ENCODE measurements at regions not wholly inside any gene's neighbourhood (a gene's known extent, or its start where the extent isn't known, plus 50 kb on each side); places are given as distances from the start of the nearest gene placed in this dataset.

- DNase-seq (ENCODE audit: low read depth) = no peak
Measured at GRCh38 chr15:61742591-61742990, 317.7 kb downstream of the VPS13C start.

GRCh38 chr15:61736790-61737189, 323.5 kb downstream of the VPS13C start:
- DNase-seq (ENCODE audit: low read depth) = no peak

DNA sequence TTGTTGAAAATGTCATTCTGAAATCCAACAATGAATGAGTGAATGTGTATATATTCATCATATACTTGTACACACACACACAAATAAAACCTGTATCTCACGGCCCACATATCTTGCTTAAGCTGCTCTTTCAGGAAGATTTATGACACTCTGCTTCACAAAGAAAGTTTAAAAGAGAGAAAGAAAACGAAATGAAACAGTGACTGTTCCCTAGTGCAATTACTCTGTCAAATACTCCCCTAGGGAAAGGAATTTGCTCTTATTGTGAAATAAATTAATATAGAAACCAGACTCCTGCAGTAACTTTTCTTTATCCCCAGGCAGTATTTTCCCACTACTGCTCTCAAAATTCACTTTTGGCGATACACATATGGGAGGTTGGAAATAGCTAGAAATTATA, 329.1 kb downstream of the VPS13C start:
- DNase-seq (ENCODE audit: low read depth) = no peak

DNA sequence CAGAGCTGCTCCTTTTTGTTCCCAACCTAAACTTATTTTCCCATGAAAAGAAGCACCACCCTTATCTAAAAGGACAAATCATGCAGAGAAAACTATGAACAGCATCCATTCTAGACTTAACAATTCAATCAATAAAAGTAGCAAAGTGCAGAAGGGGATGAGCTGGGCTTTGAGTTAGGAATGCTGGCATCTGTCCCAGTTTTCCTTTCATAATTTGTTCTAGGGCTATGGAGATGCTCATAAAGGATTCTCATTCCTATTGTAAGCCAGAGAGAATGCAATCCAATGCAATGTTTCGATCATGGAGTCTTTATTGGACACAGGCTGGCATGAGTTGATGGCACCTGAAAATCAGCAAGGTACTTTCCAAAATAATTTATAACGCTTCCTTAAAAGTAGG, 330.6 kb downstream of the VPS13C start:
- no peak for DNase-seq (ENCODE audit: low read depth)

DNA sequence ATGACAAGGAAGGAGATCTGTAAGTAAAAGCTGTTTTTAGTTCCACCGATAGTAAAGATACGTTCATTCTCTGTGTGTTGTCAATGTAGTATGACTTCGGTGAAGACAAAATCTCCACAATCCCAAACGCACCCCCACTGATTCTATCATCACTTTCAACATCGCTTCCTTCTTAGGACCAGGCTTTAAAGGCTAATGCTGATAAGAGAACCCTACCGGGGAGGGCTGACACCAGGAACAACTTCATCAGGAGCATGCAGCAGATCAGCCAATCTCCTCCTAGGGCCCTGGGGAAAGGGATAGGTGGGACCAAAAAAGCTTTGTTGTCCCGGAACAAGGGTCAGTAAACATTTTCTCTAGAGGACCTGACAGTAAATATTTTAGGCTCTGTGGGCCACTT, 334.1 kb downstream of the VPS13C start:
- DNase-seq (ENCODE audit: low read depth) = no peak

GRCh38 chr15:61725251-61725650, 335.0 kb downstream of the VPS13C start:
- DNase-seq (ENCODE audit: low read depth) = no peak

DNA sequence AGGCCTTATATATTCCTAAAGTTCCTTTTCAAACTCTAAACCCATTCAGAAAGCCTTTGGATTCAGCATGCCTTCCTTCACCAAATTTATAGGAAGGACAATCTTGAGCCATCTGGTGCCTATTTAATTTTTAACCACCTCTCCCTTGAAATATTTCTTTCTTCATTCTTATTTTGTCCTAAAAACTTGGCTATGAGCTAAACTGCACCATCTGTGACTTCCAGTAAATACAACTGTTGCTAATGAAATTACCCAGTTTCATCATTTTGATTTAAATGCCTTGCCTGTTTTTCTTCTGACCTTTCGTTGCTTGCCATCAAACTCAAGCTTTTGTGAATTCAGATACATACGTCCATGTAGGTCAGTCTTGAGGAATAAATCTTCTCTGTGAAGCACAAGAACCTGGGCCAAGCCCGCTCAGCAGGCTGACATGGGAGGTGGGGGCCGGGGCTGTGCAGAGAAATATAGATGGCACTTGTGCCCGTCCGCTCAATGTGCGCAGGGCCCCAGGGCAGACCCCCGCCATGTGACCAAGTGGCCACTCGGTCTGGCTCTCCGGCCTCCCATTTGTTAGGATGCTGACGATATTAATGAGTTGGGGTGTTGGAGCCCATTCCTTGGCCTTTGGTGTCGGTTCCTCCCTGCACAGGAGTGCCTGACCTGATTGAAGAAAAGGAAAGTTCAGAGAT, 335.9 kb downstream of the VPS13C start:
- no peak for DNase-seq (ENCODE audit: low read depth)

DNA sequence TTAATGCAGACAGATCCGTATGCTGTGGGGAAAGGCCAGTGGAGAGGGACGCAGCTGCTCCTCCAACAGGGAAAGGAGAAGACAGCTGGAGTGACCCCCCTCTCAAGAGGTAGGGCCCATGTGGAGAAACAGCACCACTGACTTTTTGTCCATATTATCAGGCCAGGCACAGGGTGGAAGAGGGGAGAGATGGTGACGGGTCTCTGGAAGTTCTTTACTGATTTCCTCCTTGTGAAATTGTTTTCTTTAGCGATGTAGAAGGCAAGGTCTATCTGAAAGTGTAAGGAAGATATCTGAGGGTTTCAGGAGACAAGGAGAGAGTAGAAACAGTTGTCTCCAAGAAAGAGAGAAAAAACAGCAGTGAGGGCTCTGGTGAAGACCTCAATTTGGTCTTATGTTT, 338.8 kb downstream of the VPS13C start:
- DNase-seq (ENCODE audit: low read depth) = no peak

GRCh38 chr15:61720197-61720704, 340.0 kb downstream of the VPS13C start:
- no peak for DNase-seq (ENCODE audit: low read depth)

- no peak for DNase-seq (ENCODE audit: low read depth)
Measured at GRCh38 chr15:61715082-61715481, 345.2 kb downstream of the VPS13C start.

DNA sequence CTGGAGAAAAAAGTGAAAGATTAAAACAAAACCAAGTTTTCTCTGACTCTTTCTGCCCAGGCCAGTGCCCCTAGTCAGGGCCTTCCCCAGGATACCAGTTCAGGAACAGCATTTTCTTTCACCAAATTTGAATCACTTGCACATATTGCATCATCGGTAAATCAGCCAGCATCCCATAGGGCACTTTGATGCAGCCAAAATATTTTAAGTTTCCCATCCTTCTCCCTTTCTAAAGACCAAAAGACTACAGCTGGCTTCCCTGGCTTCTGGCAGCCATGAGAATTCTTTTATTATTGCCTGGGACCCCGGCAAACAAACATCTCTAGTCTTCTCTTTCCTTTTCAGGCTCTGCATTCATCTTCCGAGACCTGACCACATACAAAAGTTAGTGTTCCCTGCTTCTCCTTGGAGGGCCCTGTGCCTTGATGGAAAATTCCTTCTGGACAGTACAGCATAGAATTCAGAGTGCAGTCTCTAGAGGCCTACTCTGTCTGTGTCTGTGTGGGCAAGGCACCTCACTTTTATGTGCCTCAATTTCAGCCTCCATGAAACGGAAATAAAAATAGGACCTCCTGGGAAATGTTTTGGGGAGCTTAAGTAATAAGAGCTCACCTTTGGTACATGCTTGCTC, 348.0 kb downstream of the VPS13C start:
- DNase-seq (ENCODE audit: low read depth) = no peak

GRCh38 chr15:61702224-61703020, 357.8 kb downstream of the VPS13C start:
- no peak for DNase-seq (ENCODE audit: low read depth)

DNA sequence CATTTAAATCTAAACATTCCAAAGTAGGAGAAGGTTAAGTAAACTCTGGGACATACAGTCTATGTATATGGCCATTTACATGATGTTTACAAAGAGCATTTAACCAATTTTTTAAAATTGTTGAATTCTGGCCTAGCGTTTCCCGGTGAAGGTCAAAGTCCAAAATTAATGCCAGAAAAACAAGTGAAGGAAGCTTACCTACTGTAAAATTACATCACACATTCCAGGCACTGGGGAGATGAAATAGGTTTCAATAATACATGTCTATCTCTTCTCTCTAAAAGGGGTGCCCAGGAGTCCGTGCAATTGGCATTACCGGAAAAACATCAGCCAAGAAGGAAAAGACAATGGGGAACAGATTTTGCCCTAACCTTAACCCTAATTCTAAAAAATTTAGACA, 358.8 kb downstream of the VPS13C start:
- no peak for DNase-seq (ENCODE audit: low read depth)

- DNase-seq (ENCODE audit: low read depth) = no peak
Measured at GRCh38 chr15:61700803-61701202, 359.4 kb downstream of the VPS13C start.

DNA sequence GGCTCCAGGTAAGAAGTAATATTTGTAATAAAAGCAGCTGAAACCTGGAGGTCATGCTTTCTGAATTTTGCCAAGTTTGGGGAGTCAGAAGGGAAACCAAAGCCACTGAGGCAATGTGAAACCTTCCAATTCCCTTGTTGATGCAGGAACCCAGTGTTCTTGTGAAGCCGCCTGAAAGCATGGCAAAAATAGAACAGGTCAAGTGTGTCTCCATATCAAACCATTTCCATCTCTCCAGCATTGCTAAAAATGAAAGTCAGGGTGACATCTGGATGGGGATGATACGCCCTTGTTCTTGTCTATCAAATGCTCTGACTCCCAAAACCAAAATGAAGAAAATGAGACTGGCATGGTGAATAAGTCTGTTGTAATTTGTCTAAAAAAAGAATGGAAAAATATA, 362.5 kb downstream of the VPS13C start:
- no peak for DNase-seq (ENCODE audit: low read depth)

DNA sequence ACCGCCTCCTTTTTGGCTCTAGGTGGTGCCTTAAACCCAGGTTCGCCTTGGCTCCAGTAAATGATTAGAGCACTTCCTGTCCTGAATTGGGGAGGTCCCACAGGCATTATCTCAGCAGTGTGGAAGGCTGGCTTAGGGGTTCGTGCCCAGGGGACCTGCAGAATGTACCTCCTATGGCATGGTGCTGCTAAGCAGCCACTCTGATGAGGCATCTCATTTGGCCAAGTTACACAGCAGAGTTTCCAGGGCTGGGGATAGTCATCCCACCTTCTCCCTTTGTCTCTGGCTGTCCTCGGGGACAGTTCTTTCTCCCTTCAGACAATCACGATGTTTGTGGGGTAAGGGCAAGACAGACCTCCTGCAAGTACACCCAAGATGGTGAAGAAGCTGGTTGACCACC, 371.2 kb downstream of the VPS13C start:
- no peak for DNase-seq (ENCODE audit: low read depth)

DNA sequence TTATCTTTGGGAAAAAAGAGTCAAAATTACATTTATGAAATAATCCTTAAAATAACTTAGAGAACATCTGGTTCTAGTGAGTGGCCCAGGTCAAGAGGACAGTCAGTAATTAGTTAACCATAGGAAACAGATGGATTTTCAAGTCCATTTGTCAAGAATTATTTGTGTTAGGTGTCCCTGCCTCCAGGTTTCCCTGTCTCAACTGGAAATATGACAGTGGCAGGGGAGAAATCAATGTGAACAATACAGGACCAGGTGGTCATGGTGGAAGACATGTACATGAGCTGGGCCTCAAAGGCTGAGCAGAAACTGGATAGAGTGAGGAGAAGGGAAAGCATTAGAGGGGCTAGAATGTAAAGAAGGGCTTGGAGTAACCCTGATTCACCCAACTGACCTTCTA, 372.6 kb downstream of the VPS13C start:
- DNase-seq (ENCODE audit: low read depth) = no peak

- no peak for DNase-seq (ENCODE audit: low read depth)
Measured at GRCh38 chr15:61687124-61687523, 373.1 kb downstream of the VPS13C start.

DNA sequence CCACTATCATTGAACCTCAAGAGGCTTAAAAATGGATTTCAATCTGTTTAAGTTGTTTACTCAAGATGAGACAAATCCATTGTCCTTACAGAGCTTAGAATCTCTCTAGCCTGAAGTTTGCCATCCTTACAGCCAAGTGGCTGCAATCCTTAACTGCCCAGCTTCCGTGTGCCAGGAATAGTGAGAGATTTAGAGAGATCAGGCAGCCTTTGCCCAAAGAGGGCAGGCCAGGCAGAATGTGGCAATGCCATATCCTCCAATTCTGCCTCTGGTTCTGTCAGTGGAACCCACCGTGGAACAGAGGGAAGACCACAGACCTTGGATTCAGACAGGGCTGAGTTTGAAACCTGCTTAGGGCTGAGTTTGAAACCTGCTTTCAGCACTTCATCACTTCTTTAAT, 374.3 kb downstream of the VPS13C start:
- DNase-seq (ENCODE audit: low read depth) = no peak

DNA sequence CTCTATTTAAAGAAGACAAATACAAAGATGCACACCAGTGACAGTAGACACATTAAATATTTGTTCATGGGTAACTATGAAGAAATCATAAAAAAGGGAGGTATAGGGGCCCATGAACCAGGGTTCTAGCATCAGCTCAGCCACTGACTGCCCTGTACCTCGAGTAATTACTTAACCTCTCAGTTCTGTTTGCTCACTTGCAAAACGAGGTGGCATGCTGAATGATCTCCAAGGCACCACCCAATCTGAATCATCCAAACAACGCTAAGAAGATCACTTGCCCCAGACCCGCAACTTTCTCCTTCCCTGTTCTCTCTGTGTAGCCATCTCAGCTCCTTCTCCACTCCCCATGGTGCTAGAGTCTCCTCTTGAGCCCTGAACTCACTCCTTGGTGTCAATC, 374.7 kb downstream of the VPS13C start:
- DNase-seq (ENCODE audit: low read depth) = no peak

- no peak for DNase-seq (ENCODE audit: low read depth)
Measured at GRCh38 chr15:61684749-61685467, 375.3 kb downstream of the VPS13C start.

All from amniotic epithelial cell (primary cell).